ENCODE measurements at regions not wholly inside any gene's neighbourhood (a gene's known extent, or its start where the extent isn't known, plus 50 kb on each side); places are given as distances from the start of the nearest gene placed in this dataset.

- H3K4me3 ChIP-seq (ENCODE audit: low read length), result no peak overlapping the region
- peaks cover 7 to 43% (median 24%) of the 10 kb centered on the region in 5 donors for H3K27me3 Mint-ChIP-seq
- ATAC-seq (no peak), DNase-seq (no peak)
- peaks cover 0 to 7% (median 3%) of the 10 kb centered on the region in 5 donors for H3K36me3 Mint-ChIP-seq
- ChIA-PET CTCF (no interaction called here), POLR2A (no interaction called here)
- H3K4me3 Mint-ChIP-seq, result no peak overlapping the region
- no peaks in the 10 kb centered on the region for H3K36me3 ChIP-seq (ENCODE audit: control insufficient read depth in 2 of 3, insufficient read depth in 3 of 3, low read length in 3 of 3)
- no peak overlapping the region for H3K27ac ChIP-seq (ENCODE audit: low read depth, low read length)
- no peaks in the 10 kb centered on the region for H3K4me1 ChIP-seq (ENCODE audit: control insufficient read depth in 2 of 2, insufficient read depth in 2 of 2, low read length in 2 of 2)
- no peaks in the 10 kb centered on the region for H3K4me1 Mint-ChIP-seq
- H3K27ac Mint-ChIP-seq, result no peak overlapping the region
- no peaks in the 10 kb centered on the region for H3K9me3 ChIP-seq (ENCODE audit: control insufficient read depth in 2 of 3, low read length in 3 of 3)
- no peaks in the 10 kb centered on the region for H3K27me3 ChIP-seq (ENCODE audit: control insufficient read depth in 2 of 2, insufficient read depth in 2 of 2, low read length in 2 of 2)
- H3K9me3 Mint-ChIP-seq, result peaks cover 3 to 18% (median 7%) of the 10 kb centered on the region in 11 donors
- intact Hi-C loops (cut with micrococcal nuclease), result no loop called here
Observed at GRCh38 chr5:62149879-62150278, 156.1 kb upstream of the KIF2A start.

DNA sequence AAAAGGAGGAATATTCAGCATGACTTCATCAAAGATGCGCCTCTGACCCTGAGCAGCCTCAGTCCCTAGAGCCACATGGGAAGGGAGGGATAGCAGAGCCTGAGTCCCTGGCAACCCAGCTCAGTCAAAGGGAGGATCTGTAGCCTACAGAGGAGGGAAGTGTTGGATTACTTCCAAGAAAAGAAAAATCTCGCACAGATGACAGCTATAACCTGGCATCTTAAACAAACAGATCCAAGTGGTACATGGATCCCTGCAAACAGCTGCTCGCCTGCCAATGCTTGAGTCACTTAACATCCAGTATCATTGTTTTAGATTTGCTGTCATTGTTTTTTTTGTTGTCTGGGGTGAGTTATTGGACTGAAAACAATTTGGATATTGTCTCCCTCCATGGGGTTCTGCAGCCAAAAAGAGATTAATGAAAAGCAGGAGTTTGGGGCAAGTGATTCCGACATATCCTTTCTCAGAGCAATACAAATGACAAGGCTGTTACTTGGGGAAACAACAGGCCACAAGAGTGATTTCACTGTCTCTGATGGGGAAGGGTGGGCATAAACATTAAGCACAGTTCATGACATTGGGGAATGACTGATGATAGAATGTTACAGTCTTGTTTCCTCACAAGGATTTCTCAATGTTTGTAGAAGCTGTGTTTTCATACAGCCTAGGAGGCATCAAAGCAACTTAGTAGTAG is 153.5 kb upstream of the KIF2A start:
- CTCF ChIA-PET, result no interaction called here
- Mint-ChIP-seq H3K4me1 (no peaks in the 10 kb centered on the region), H3K27ac (no peak overlapping the region), H3K9me3 (peaks cover 4 to 29% (median 13%) of the 10 kb centered on the region in 11 donors), H3K27me3 (peaks cover 0 to 37% (median 21%) of the 10 kb centered on the region in 5 donors), H3K4me3 (no peak overlapping the region), H3K36me3 (peaks cover 0 to 5% (median 0%) of the 10 kb centered on the region in 5 donors)
- Histone ChIP-seq H3K9me3 (ENCODE audit: control insufficient read depth in 2 of 3, low read length in 3 of 3) (no peaks in the 10 kb centered on the region), H3K36me3 (ENCODE audit: control insufficient read depth in 2 of 3, insufficient read depth in 3 of 3, low read length in 3 of 3) (no peaks in the 10 kb centered on the region), H3K27me3 (ENCODE audit: control insufficient read depth in 2 of 2, insufficient read depth in 2 of 2, low read length in 2 of 2) (no peaks in the 10 kb centered on the region), H3K4me1 (ENCODE audit: control insufficient read depth in 2 of 2, insufficient read depth in 2 of 2, low read length in 2 of 2) (no peaks in the 10 kb centered on the region), H3K4me3 (ENCODE audit: low read length) (no peak overlapping the region), H3K27ac (ENCODE audit: low read depth, low read length) (no peak overlapping the region)
- POLR2A ChIA-PET, result no interaction called here
- intact Hi-C loops (cut with micrococcal nuclease), result no loop called here
- ATAC-seq (no peak), DNase-seq (no peak)

DNA sequence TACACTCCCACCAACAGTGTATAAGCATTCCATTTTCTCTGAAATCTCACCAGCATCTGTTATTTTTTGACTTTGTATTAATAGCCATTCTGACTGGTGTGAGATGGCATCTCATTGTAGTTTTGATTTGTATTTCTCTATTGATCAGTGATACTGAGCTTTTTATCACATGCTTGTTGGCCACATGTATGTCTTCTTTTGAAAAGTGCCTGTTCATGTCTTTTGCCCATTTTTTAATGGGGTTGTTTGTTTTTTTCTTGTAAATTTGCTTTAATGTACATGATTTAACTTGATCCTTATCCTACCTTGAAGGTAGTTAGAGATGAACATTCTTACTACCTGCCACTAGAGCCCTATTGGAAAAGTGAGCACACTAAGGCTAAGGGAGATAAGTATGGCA is 151.2 kb upstream of the KIF2A start:
- POLR2A ChIA-PET, result no interaction called here
- no peaks in the 10 kb centered on the region for H3K27me3 ChIP-seq (ENCODE audit: control insufficient read depth in 2 of 2, insufficient read depth in 2 of 2, low read length in 2 of 2)
- H3K4me1 Mint-ChIP-seq, result no peaks in the 10 kb centered on the region
- no peak overlapping the region for H3K27ac ChIP-seq (ENCODE audit: low read depth, low read length)
- intact Hi-C loops (cut with micrococcal nuclease), result no loop called here
- peaks cover 4 to 46% (median 17%) of the 10 kb centered on the region in 11 donors for H3K9me3 Mint-ChIP-seq
- no peak for DNase-seq
- H3K27me3 Mint-ChIP-seq, result peaks cover 0 to 42% (median 25%) of the 10 kb centered on the region in 5 donors
- no peak overlapping the region for H3K27ac Mint-ChIP-seq
- H3K4me3 ChIP-seq (ENCODE audit: low read length), result no peak overlapping the region
- CTCF ChIA-PET, result interaction anchor here (0.7 kb wide), 1 partner anchor 21 kb away, joined by 3 read pairs; no protein-coding TSS in a partner anchor
- no peak overlapping the region for H3K4me3 Mint-ChIP-seq
- no peaks in the 10 kb centered on the region for H3K9me3 ChIP-seq (ENCODE audit: control insufficient read depth in 2 of 3, low read length in 3 of 3)
- no peak for ATAC-seq
- H3K4me1 ChIP-seq (ENCODE audit: control insufficient read depth in 2 of 2, insufficient read depth in 2 of 2, low read length in 2 of 2), result no peaks in the 10 kb centered on the region
- no peaks in the 10 kb centered on the region for H3K36me3 ChIP-seq (ENCODE audit: control insufficient read depth in 2 of 3, insufficient read depth in 3 of 3, low read length in 3 of 3)
- peaks cover 0 to 5% (median 3%) of the 10 kb centered on the region in 5 donors for H3K36me3 Mint-ChIP-seq

- H3K36me3 Mint-ChIP-seq, result peaks cover 0 to 5% (median 3%) of the 10 kb centered on the region in 5 donors
- DNase-seq, result no peak
- no peak overlapping the region for H3K27ac Mint-ChIP-seq
- no peaks in the 10 kb centered on the region for H3K4me1 Mint-ChIP-seq
- Histone ChIP-seq H3K9me3 (ENCODE audit: control insufficient read depth in 2 of 3, low read length in 3 of 3) (no peaks in the 10 kb centered on the region), H3K4me3 (ENCODE audit: low read length) (no peak overlapping the region), H3K27ac (ENCODE audit: low read depth, low read length) (no peak overlapping the region), H3K36me3 (ENCODE audit: control insufficient read depth in 2 of 3, insufficient read depth in 3 of 3, low read length in 3 of 3) (no peaks in the 10 kb centered on the region), H3K27me3 (ENCODE audit: control insufficient read depth in 2 of 2, insufficient read depth in 2 of 2, low read length in 2 of 2) (no peaks in the 10 kb centered on the region), H3K4me1 (ENCODE audit: control insufficient read depth in 2 of 2, insufficient read depth in 2 of 2, low read length in 2 of 2) (no peaks in the 10 kb centered on the region)
- no peak overlapping the region for H3K4me3 Mint-ChIP-seq
- ATAC-seq, result no peak
- ChIA-PET CTCF (interaction anchor here (0.6 kb wide), 1 partner anchor 636 kb away, joined by 3 read pairs; no protein-coding TSS in a partner anchor), POLR2A (no interaction called here)
- H3K9me3 Mint-ChIP-seq, result peaks cover 4 to 54% (median 17%) of the 10 kb centered on the region in 11 donors
- H3K27me3 Mint-ChIP-seq, result peaks cover 0 to 36% (median 22%) of the 10 kb centered on the region in 5 donors
- intact Hi-C loops (cut with micrococcal nuclease), result no loop called here
Observed at GRCh38 chr5:62155988-62156387, 150.0 kb upstream of the KIF2A start.

DNA sequence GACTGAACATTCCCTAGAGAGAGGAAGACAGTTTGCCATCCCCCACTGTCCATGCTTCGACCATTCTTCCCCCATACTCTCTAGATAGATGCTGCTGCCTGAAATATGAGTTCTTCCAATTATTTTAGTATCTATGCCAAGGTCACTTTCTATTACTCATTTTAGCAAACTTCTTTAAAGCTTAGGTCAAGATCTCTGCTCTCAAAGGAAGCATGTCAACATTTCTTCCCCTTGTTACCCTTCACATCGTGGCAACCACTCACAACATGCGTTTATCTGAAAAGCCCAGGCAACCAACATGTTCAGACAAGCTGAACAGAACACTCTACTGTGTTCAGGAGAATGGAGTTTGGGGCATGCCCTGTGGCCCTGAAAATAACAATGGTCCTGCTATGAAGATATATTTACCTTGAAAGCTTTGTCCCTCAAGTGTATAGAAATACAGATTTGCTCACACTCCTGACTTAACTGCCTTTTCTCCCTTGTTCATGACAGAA is 138.4 kb upstream of the KIF2A start:
- POLR2A ChIA-PET, result no interaction called here
- Histone ChIP-seq H3K9me3 (ENCODE audit: control insufficient read depth in 2 of 3, low read length in 3 of 3) (peaks cover 0 to 1% (median 0%) of the 10 kb centered on the region in 3 experiments), H3K27ac (ENCODE audit: low read depth, low read length) (no peak overlapping the region), H3K36me3 (ENCODE audit: control insufficient read depth in 2 of 3, insufficient read depth in 3 of 3, low read length in 3 of 3) (no peaks in the 10 kb centered on the region), H3K27me3 (ENCODE audit: control insufficient read depth in 2 of 2, insufficient read depth in 2 of 2, low read length in 2 of 2) (no peaks in the 10 kb centered on the region), H3K4me3 (ENCODE audit: low read length) (no peak overlapping the region), H3K4me1 (ENCODE audit: control insufficient read depth in 2 of 2, insufficient read depth in 2 of 2, low read length in 2 of 2) (no peaks in the 10 kb centered on the region)
- H3K36me3 Mint-ChIP-seq, result no peaks in the 10 kb centered on the region
- CTCF ChIA-PET, result no interaction called here
- DNase-seq (no peak), ATAC-seq (no peak)
- no peak overlapping the region for H3K4me3 Mint-ChIP-seq
- H3K4me1 Mint-ChIP-seq, result no peaks in the 10 kb centered on the region
- no peak overlapping the region for H3K27ac Mint-ChIP-seq
- H3K9me3 Mint-ChIP-seq, result peaks cover 0 to 10% (median 2%) of the 10 kb centered on the region in 11 donors
- intact Hi-C loops (cut with micrococcal nuclease), result no loop called here
- peaks cover 3 to 42% (median 33%) of the 10 kb centered on the region in 5 donors for H3K27me3 Mint-ChIP-seq

DNA sequence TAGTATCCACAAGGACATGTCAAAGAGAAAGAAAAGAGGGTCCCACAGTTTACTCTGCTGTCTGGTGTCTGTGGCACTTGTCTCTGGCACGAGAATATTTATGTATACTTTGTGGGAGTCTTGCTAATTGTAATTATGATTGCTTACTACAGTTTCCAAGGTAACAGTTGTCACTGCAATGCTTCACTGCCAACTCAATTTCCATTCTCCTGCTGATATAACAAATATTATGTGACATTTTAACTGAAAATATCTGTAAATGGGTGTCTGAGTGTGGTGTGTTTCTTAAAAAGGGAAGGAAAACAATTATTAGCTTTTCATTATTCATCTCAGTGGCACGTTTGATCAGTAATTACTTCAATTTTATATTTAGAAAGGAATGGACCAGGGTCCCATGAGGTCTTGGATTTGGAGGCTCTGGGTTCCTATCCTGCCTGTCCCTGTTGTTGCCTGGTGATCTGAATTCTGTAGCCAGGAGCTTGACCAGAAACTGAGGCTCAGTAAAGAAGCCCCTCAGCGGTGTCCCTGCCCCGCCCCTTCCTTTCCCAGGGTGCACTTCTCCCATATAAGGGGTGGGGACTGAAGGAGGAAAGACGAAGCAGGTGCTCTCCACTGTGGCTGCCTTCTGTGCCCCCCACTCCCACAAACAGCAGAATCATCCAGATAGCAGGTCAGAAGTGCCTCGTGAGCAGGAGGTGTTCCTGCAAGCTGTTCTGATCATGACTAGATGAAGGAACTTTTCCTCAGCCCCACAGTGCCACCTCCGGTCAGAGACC is 137.3 kb upstream of the KIF2A start:
- H3K27me3 Mint-ChIP-seq, result peaks cover 3 to 41% (median 27%) of the 10 kb centered on the region in 5 donors
- ATAC-seq (no peak), DNase-seq (no peak)
- intact Hi-C loops (cut with micrococcal nuclease), result no loop called here
- Histone ChIP-seq H3K27ac (ENCODE audit: low read depth, low read length) (no peak overlapping the region), H3K4me3 (ENCODE audit: low read length) (no peak overlapping the region), H3K36me3 (ENCODE audit: control insufficient read depth in 2 of 3, insufficient read depth in 3 of 3, low read length in 3 of 3) (no peaks in the 10 kb centered on the region), H3K4me1 (ENCODE audit: control insufficient read depth in 2 of 2, insufficient read depth in 2 of 2, low read length in 2 of 2) (no peaks in the 10 kb centered on the region), H3K9me3 (ENCODE audit: control insufficient read depth in 2 of 3, low read length in 3 of 3) (no peaks in the 10 kb centered on the region), H3K27me3 (ENCODE audit: control insufficient read depth in 2 of 2, insufficient read depth in 2 of 2, low read length in 2 of 2) (peaks cover 0 to 5% of the 10 kb centered on the region in 2 donors)
- peaks cover 0 to 3% (median 0%) of the 10 kb centered on the region in 11 donors for H3K9me3 Mint-ChIP-seq
- no peak overlapping the region for H3K27ac Mint-ChIP-seq
- H3K4me3 Mint-ChIP-seq, result no peak overlapping the region
- no peaks in the 10 kb centered on the region for H3K4me1 Mint-ChIP-seq
- CTCF ChIA-PET, result no interaction called here
- no peaks in the 10 kb centered on the region for H3K36me3 Mint-ChIP-seq
- POLR2A ChIA-PET, result no interaction called here

Data from naive thymus-derived CD4-positive, alpha-beta T cell (primary cell).